ENCODE measurements at regions not wholly inside any gene's neighbourhood (a gene's known extent, or its start where the extent isn't known, plus 50 kb on each side); places are given as distances from the start of the nearest gene placed in this dataset.

- TF ChIP-seq NR2F6 (IDR thresholded peaks at IDR 0.05) (no peak; the same call in 1 of the 2 replicates), NR2F6 (CRISPR knock-in tag; IDR thresholded peaks at IDR 0.05) (peak; percentile 15; the same call in 1 of the 2 replicates), RXRB (CRISPR knock-in tag; IDR thresholded peaks at IDR 0.05; ENCODE audit: borderline replicate concordance) (peak; percentile 45; the same call in 1 of the 2 replicates), ZBTB42 (CRISPR knock-in tag; IDR thresholded peaks at IDR 0.05) (0 out of 2 replicates have a peak, but pooled peaks have one; percentile 20), PLRG1 (conservative IDR thresholded peaks at IDR 0.05) (no peak), ZSCAN9 (CRISPR knock-in tag; IDR thresholded peaks at IDR 0.05; ENCODE audit: borderline replicate concordance) (peak; percentile 85; the same call in 1 of the 2 replicates), HOXA7 (CRISPR knock-in tag; IDR thresholded peaks at IDR 0.05) (no peak), CREM (IDR thresholded peaks at IDR 0.05) (peak; percentile 90), CREM (CRISPR knock-in tag; IDR thresholded peaks at IDR 0.05) (no peak), ZNF788 (CRISPR knock-in tag; IDR thresholded peaks at IDR 0.05; ENCODE audit: borderline replicate concordance) (peak; percentile 66; the same call in 1 of the 2 replicates), ZFP36L1 (CRISPR knock-in tag; IDR thresholded peaks at IDR 0.05) (no peak; the same call in 1 of the 2 replicates), ZSCAN29 (CRISPR knock-in tag; conservative IDR thresholded peaks at IDR 0.05) (no peak; the same call in 1 of the 2 replicates), ZNF780A (CRISPR knock-in tag; IDR thresholded peaks at IDR 0.05) (no peak), RBFOX2 (IDR thresholded peaks at IDR 0.05; ENCODE audit: low read depth, low read length) (no peak), GRHL1 (CRISPR knock-in tag; conservative IDR thresholded peaks at IDR 0.05) (no peak)
- TF ChIP-seq, protein P1, sequence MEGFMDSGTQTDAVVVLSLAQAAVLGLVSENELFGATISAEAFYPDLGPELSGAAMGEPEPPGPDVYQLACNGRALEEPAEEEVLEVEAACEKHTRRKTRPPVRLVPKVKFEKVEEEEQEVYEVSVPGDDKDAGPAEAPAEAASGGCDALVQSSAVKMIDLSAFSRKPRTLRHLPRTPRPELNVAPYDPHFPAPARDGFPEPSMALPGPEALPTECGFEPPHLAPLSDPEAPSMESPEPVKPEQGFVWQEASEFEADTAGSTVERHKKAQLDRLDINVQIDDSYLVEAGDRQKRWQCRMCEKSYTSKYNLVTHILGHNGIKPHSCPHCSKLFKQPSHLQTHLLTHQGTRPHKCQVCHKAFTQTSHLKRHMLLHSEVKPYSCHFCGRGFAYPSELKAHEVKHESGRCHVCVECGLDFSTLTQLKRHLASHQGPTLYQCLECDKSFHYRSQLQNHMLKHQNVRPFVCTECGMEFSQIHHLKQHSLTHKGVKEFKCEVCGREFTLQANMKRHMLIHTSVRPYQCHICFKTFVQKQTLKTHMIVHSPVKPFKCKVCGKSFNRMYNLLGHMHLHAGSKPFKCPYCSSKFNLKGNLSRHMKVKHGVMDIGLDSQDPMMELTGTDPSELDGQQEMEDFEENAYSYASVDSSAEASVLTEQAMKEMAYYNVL (CRISPR knock-in tag; IDR thresholded peaks at IDR 0.05; ENCODE audit: borderline replicate concordance) = no peak; the same call in 1 of the 2 replicates
- TF ChIP-seq, protein P2, sequence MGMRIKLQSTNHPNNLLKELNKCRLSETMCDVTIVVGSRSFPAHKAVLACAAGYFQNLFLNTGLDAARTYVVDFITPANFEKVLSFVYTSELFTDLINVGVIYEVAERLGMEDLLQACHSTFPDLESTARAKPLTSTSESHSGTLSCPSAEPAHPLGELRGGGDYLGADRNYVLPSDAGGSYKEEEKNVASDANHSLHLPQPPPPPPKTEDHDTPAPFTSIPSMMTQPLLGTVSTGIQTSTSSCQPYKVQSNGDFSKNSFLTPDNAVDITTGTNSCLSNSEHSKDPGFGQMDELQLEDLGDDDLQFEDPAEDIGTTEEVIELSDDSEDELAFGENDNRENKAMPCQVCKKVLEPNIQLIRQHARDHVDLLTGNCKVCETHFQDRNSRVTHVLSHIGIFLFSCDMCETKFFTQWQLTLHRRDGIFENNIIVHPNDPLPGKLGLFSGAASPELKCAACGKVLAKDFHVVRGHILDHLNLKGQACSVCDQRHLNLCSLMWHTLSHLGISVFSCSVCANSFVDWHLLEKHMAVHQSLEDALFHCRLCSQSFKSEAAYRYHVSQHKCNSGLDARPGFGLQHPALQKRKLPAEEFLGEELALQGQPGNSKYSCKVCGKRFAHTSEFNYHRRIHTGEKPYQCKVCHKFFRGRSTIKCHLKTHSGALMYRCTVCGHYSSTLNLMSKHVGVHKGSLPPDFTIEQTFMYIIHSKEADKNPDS (CRISPR knock-in tag; IDR thresholded peaks at IDR 0.05) = no peak; the same call in 1 of the 2 replicates
- TF ChIP-seq, protein P3, sequence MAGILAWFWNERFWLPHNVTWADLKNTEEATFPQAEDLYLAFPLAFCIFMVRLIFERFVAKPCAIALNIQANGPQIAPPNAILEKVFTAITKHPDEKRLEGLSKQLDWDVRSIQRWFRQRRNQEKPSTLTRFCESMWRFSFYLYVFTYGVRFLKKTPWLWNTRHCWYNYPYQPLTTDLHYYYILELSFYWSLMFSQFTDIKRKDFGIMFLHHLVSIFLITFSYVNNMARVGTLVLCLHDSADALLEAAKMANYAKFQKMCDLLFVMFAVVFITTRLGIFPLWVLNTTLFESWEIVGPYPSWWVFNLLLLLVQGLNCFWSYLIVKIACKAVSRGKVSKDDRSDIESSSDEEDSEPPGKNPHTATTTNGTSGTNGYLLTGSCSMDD (CRISPR knock-in tag; IDR thresholded peaks at IDR 0.05) = no peak
- TF ChIP-seq, protein P4, sequence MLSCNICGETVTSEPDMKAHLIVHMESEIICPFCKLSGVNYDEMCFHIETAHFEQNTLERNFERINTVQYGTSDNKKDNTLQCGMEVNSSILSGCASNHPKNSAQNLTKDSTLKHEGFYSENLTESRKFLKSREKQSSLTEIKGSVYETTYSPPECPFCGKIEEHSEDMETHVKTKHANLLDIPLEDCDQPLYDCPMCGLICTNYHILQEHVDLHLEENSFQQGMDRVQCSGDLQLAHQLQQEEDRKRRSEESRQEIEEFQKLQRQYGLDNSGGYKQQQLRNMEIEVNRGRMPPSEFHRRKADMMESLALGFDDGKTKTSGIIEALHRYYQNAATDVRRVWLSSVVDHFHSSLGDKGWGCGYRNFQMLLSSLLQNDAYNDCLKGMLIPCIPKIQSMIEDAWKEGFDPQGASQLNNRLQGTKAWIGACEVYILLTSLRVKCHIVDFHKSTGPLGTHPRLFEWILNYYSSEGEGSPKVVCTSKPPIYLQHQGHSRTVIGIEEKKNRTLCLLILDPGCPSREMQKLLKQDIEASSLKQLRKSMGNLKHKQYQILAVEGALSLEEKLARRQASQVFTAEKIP (CRISPR knock-in tag; IDR thresholded peaks at IDR 0.05; ENCODE audit: borderline replicate concordance) = no peak
These were observed 72.6 kb upstream of the ZNF184 start (continued) for GRCh38 chr6:27545271-27546046.

Measured in HepG2 (cell line).